ENCODE measurements at regions not wholly inside any gene's neighbourhood (a gene's known extent, or its start where the extent isn't known, plus 50 kb on each side); places are given as distances from the start of the nearest gene placed in this dataset.

DNA sequence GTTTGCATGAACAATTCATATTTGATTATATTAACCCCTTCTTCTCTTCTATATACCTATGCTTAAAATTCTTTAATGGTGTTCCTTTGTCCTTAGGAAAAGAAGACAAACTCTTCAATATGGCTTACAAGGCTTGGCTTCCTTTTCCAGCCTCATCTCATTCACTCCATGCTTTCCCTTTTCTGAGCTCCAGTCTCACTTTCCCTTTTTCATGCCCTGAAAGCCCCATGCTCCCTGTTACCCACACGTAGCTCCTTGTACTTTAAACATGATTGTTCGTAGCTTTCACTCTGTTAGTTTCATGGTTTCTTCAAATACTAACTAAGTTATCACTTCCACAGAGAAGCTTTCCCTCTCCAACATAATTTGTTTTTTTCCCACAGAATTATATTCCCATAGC, 161.3 kb downstream of the UBE2E3 start:
- TF ChIP-seq, protein P1, sequence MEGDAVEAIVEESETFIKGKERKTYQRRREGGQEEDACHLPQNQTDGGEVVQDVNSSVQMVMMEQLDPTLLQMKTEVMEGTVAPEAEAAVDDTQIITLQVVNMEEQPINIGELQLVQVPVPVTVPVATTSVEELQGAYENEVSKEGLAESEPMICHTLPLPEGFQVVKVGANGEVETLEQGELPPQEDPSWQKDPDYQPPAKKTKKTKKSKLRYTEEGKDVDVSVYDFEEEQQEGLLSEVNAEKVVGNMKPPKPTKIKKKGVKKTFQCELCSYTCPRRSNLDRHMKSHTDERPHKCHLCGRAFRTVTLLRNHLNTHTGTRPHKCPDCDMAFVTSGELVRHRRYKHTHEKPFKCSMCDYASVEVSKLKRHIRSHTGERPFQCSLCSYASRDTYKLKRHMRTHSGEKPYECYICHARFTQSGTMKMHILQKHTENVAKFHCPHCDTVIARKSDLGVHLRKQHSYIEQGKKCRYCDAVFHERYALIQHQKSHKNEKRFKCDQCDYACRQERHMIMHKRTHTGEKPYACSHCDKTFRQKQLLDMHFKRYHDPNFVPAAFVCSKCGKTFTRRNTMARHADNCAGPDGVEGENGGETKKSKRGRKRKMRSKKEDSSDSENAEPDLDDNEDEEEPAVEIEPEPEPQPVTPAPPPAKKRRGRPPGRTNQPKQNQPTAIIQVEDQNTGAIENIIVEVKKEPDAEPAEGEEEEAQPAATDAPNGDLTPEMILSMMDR (conservative IDR thresholded peaks at IDR 0.05) = no peak
- no peak for TF ChIP-seq EZH2 (IDR thresholded peaks at IDR 0.05; ENCODE audit: low read depth)
